ENCODE measurements at regions not wholly inside any gene's neighbourhood (a gene's known extent, or its start where the extent isn't known, plus 50 kb on each side); places are given as distances from the start of the nearest gene placed in this dataset.

DNA sequence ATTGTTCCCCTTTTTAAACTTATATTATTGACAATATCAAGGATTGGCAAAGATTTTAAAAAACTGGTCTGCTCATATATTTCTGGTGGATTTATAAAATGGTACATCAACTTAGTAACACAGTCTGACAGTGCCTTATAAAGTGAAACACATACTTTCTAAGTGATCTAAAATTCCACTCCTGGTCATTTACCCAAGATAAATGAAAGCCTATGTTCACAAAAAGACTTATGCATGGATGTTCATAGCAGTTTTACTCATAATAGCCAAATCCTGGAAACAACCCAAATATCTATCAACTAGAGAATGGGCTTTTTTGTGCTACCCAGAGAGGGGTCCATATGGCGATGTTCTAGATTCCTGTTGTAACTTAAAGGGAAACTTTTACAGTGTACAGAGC lies 222.4 kb upstream of the FAM83B start:
- H2BK15ac ChIP-seq (replicated peaks; ENCODE audit: low read depth) = no peak overlapping the region
- no peak overlapping the region for H3K27ac ChIP-seq (ENCODE audit: low read depth, low read length)
- no peaks in the 10 kb centered on the region for H3K4me1 ChIP-seq (ENCODE audit: control insufficient read depth, low read depth, low read length)
- H2BK120ac ChIP-seq (ENCODE audit: low read depth, low read length) = no peak overlapping the region
- H4K5ac ChIP-seq (ENCODE audit: low read length) = no peak overlapping the region
- no peak overlapping the region for H3K18ac ChIP-seq (ENCODE audit: low read length)
- no peaks in the 10 kb centered on the region for H3K27me3 ChIP-seq (ENCODE audit: insufficient read depth, low read length, poor library complexity)
- no peak overlapping the region for H3K4me2 ChIP-seq (ENCODE audit: low read length)
- no peak for DNase-seq
- H3K56ac ChIP-seq (ENCODE audit: low read length) = no peak overlapping the region
- no peak overlapping the region for H3K23ac ChIP-seq (ENCODE audit: low read length)
- H3K9ac ChIP-seq (ENCODE audit: low read length) = no peak overlapping the region
- no peak overlapping the region for H3K4me3 ChIP-seq (ENCODE audit: low read length)
- no peak overlapping the region for H3K4ac ChIP-seq (ENCODE audit: low read depth, low read length)
- H3K36me3 ChIP-seq (ENCODE audit: control insufficient read depth, insufficient read depth, low read length) = no peaks in the 10 kb centered on the region
- H2BK5ac ChIP-seq (ENCODE audit: low read length) = no peak overlapping the region
- no peak overlapping the region for H4K8ac ChIP-seq (ENCODE audit: low read depth, low read length)
- WGBS (ENCODE audit: extremely low coverage, insufficient coverage, low lambda C conversion rate) = no CpG with 5 or more reads among the region's 1 CpG
- H3K79me2 ChIP-seq (ENCODE audit: control insufficient read depth, insufficient read depth, low read length) = no peaks in the 10 kb centered on the region
- H3K79me1 ChIP-seq (ENCODE audit: low read length) = no peaks in the 10 kb centered on the region
- no peak overlapping the region for H2AK5ac ChIP-seq (ENCODE audit: low read length)

DNA sequence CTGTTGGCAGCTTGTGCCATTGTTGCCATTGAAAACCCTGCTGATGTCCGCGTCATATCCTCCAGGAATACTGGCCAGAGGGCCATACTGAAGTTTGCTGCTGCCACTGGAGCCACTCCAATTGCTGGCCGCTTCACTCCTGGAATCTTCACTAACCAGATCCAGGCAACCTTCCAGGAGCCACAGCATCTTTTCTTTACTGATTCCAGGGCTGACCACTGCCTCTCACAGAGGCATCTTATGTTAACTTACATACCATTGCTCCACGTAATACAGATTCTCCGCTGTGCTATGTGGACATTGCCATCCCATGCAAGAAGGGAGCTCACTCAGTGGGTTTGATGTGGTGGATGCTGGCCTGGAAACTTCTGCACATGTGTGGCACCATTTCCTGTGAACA lies 221.8 kb upstream of the FAM83B start:
- Histone ChIP-seq H3K4ac (ENCODE audit: low read depth, low read length) (no peak overlapping the region), H3K79me1 (ENCODE audit: low read length) (no peaks in the 10 kb centered on the region), H2BK5ac (ENCODE audit: low read length) (no peak overlapping the region), H2BK120ac (ENCODE audit: low read depth, low read length) (no peak overlapping the region), H3K27ac (ENCODE audit: low read depth, low read length) (no peak overlapping the region), H3K4me2 (ENCODE audit: low read length) (no peak overlapping the region), H2AK5ac (ENCODE audit: low read length) (no peak overlapping the region), H3K27me3 (ENCODE audit: insufficient read depth, low read length, poor library complexity) (no peaks in the 10 kb centered on the region), H3K56ac (ENCODE audit: low read length) (no peak overlapping the region), H3K79me2 (ENCODE audit: control insufficient read depth, insufficient read depth, low read length) (no peaks in the 10 kb centered on the region), H3K9ac (ENCODE audit: low read length) (no peak overlapping the region), H4K5ac (ENCODE audit: low read length) (no peak overlapping the region), H4K8ac (ENCODE audit: low read depth, low read length) (no peak overlapping the region), H3K23ac (ENCODE audit: low read length) (no peak overlapping the region), H3K18ac (ENCODE audit: low read length) (no peak overlapping the region), H3K4me3 (ENCODE audit: low read length) (no peak overlapping the region), H2BK15ac (replicated peaks; ENCODE audit: low read depth) (no peak overlapping the region), H3K4me1 (ENCODE audit: control insufficient read depth, low read depth, low read length) (no peaks in the 10 kb centered on the region), H3K36me3 (ENCODE audit: control insufficient read depth, insufficient read depth, low read length) (no peaks in the 10 kb centered on the region)
- DNase-seq = no peak
- no CpG with 5 or more reads among the region's 5 CpGs for WGBS (ENCODE audit: extremely low coverage, insufficient coverage, low lambda C conversion rate)

DNA sequence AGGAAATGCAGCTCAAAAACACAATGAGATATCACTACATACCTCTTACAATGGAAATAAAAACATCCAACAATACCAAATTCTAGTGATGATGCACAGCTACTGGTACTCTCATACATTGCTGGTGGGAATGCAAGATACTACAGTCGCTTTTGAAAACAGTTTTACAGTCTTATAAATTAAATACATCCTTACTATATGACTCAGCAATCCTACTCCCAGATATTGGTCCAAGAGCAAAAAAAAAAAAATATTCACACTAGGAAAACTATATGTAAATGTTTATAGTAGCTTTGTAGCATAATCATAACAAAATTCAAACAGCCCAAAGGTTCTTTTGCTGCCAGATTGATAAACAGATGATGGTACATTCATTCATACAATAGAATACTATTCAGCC lies 217.4 kb upstream of the FAM83B start:
- Histone ChIP-seq H3K36me3 (ENCODE audit: control insufficient read depth, insufficient read depth, low read length) (no peaks in the 10 kb centered on the region), H3K4ac (ENCODE audit: low read depth, low read length) (no peak overlapping the region), H3K56ac (ENCODE audit: low read length) (no peak overlapping the region), H4K5ac (ENCODE audit: low read length) (no peak overlapping the region), H3K4me3 (ENCODE audit: low read length) (no peak overlapping the region), H2BK120ac (ENCODE audit: low read depth, low read length) (no peak overlapping the region), H2BK15ac (replicated peaks; ENCODE audit: low read depth) (no peak overlapping the region), H3K9ac (ENCODE audit: low read length) (no peak overlapping the region), H3K4me2 (ENCODE audit: low read length) (no peak overlapping the region), H2AK5ac (ENCODE audit: low read length) (no peak overlapping the region), H3K27ac (ENCODE audit: low read depth, low read length) (no peak overlapping the region), H3K23ac (ENCODE audit: low read length) (no peak overlapping the region), H3K79me2 (ENCODE audit: control insufficient read depth, insufficient read depth, low read length) (no peaks in the 10 kb centered on the region), H3K18ac (ENCODE audit: low read length) (no peak overlapping the region), H3K79me1 (ENCODE audit: low read length) (no peaks in the 10 kb centered on the region), H2BK5ac (ENCODE audit: low read length) (no peak overlapping the region), H4K8ac (ENCODE audit: low read depth, low read length) (no peak overlapping the region), H3K27me3 (ENCODE audit: insufficient read depth, low read length, poor library complexity) (no peaks in the 10 kb centered on the region), H3K4me1 (ENCODE audit: control insufficient read depth, low read depth, low read length) (no peaks in the 10 kb centered on the region)
- WGBS (ENCODE audit: extremely low coverage, insufficient coverage, low lambda C conversion rate) = no CpG with 5 or more reads among the region's 1 CpG
- DNase-seq = no peak

DNA sequence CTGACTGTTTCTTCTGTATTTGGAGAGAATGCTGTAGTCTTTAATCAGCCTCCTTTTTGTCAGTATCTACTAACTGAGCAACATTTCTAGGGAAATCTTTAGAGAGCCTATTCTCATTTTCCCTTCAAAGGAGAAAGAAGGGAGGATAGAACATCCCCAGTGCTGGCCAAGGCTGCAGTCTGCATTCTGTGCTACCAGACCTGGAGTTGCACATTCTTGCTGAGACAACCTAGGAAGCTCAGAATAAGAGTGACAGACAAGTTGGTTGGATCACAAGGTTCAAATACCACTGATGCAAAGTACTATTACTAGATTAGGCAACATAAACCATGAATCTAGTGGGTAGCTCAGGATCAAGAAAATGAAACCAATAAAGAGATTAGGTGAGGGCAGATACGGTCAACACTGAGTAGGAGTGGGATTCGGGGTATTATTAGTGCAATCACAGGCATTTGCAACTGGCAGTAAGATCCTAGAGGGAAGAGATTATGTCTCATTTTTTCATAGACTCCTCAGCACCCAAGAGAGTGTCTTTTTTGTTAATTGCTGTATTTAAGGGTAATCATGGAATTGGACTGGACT lies 213.5 kb upstream of the FAM83B start:
- Histone ChIP-seq H3K79me2 (ENCODE audit: control insufficient read depth, insufficient read depth, low read length) (no peaks in the 10 kb centered on the region), H2BK120ac (ENCODE audit: low read depth, low read length) (no peak overlapping the region), H2BK5ac (ENCODE audit: low read length) (no peak overlapping the region), H3K36me3 (ENCODE audit: control insufficient read depth, insufficient read depth, low read length) (no peaks in the 10 kb centered on the region), H2AK5ac (ENCODE audit: low read length) (no peak overlapping the region), H4K5ac (ENCODE audit: low read length) (no peak overlapping the region), H3K18ac (ENCODE audit: low read length) (no peak overlapping the region), H3K23ac (ENCODE audit: low read length) (no peak overlapping the region), H2BK15ac (replicated peaks; ENCODE audit: low read depth) (no peak overlapping the region), H3K9ac (ENCODE audit: low read length) (no peak overlapping the region), H3K4me2 (ENCODE audit: low read length) (no peak overlapping the region), H4K8ac (ENCODE audit: low read depth, low read length) (no peak overlapping the region), H3K79me1 (ENCODE audit: low read length) (no peaks in the 10 kb centered on the region), H3K56ac (ENCODE audit: low read length) (no peak overlapping the region), H3K4me3 (ENCODE audit: low read length) (no peak overlapping the region), H3K27ac (ENCODE audit: low read depth, low read length) (no peak overlapping the region), H3K27me3 (ENCODE audit: insufficient read depth, low read length, poor library complexity) (no peaks in the 10 kb centered on the region), H3K4ac (ENCODE audit: low read depth, low read length) (no peak overlapping the region), H3K4me1 (ENCODE audit: control insufficient read depth, low read depth, low read length) (no peaks in the 10 kb centered on the region)
- DNase-seq = no peak
- no CpG with 5 or more reads among the region's 2 CpGs for WGBS (ENCODE audit: extremely low coverage, insufficient coverage, low lambda C conversion rate)

DNA sequence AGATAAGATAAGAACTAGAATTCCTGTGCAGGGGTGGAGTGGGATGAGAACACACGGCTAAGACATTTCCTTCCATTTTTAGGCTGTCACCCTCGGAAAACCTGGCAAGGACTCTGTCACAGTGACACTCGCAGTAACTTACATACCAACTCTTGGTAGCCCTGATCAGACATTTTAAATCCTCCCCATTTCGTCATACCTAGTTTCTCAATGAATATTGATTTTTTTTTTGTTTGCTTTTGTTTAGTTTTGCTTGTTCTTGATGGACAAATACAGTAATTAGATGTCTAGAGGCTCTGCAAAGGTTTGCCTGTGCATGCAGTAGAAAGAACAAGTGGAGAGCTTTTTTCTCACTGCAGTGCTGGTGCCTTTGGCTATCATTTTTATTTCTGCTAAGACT lies 213.0 kb upstream of the FAM83B start:
- Histone ChIP-seq H3K9ac (ENCODE audit: low read length) (no peak overlapping the region), H3K27me3 (ENCODE audit: insufficient read depth, low read length, poor library complexity) (no peaks in the 10 kb centered on the region), H3K79me2 (ENCODE audit: control insufficient read depth, insufficient read depth, low read length) (no peaks in the 10 kb centered on the region), H3K79me1 (ENCODE audit: low read length) (no peaks in the 10 kb centered on the region), H3K23ac (ENCODE audit: low read length) (no peak overlapping the region), H2BK120ac (ENCODE audit: low read depth, low read length) (no peak overlapping the region), H3K4ac (ENCODE audit: low read depth, low read length) (no peak overlapping the region), H3K27ac (ENCODE audit: low read depth, low read length) (no peak overlapping the region), H2BK15ac (replicated peaks; ENCODE audit: low read depth) (no peak overlapping the region), H2BK5ac (ENCODE audit: low read length) (no peak overlapping the region), H2AK5ac (ENCODE audit: low read length) (no peak overlapping the region), H3K4me2 (ENCODE audit: low read length) (no peak overlapping the region), H3K56ac (ENCODE audit: low read length) (no peak overlapping the region), H3K4me1 (ENCODE audit: control insufficient read depth, low read depth, low read length) (no peaks in the 10 kb centered on the region), H4K5ac (ENCODE audit: low read length) (no peak overlapping the region), H3K4me3 (ENCODE audit: low read length) (no peak overlapping the region), H4K8ac (ENCODE audit: low read depth, low read length) (no peak overlapping the region), H3K18ac (ENCODE audit: low read length) (no peak overlapping the region), H3K36me3 (ENCODE audit: control insufficient read depth, insufficient read depth, low read length) (no peaks in the 10 kb centered on the region)
- DNase-seq = no peak
- WGBS (ENCODE audit: extremely low coverage, insufficient coverage, low lambda C conversion rate) = no CpG with 5 or more reads among the region's 4 CpGs

DNA sequence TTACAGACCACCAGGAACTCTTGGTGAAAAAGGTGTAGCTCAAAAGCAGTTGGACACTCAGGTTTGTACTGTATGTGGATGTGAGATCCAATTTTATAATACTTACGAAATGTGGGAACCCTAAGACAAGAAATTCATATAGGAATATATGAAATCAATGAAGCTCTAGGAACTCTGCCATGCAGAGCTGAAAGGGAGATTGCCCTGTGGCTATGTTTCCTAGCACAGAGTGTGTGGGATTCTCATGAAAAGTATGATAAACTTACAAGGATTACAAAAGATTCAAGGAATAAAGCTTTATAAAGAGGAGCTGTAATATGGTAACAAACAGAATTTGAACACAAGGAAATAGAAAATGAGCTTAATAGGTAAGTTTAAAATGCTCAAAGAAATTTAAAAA lies 205.7 kb upstream of the FAM83B start:
- H3K27ac ChIP-seq (ENCODE audit: low read depth, low read length) = no peak overlapping the region
- no peak overlapping the region for H2BK15ac ChIP-seq (replicated peaks; ENCODE audit: low read depth)
- H3K4ac ChIP-seq (ENCODE audit: low read depth, low read length) = no peak overlapping the region
- H4K8ac ChIP-seq (ENCODE audit: low read depth, low read length) = no peak overlapping the region
- H3K79me1 ChIP-seq (ENCODE audit: low read length) = no peaks in the 10 kb centered on the region
- H3K36me3 ChIP-seq (ENCODE audit: control insufficient read depth, insufficient read depth, low read length) = no peaks in the 10 kb centered on the region
- no CpG with 5 or more reads among the region's 1 CpG for WGBS (ENCODE audit: extremely low coverage, insufficient coverage, low lambda C conversion rate)
- H3K27me3 ChIP-seq (ENCODE audit: insufficient read depth, low read length, poor library complexity) = no peaks in the 10 kb centered on the region
- H3K56ac ChIP-seq (ENCODE audit: low read length) = no peak overlapping the region
- no peak for DNase-seq
- no peak overlapping the region for H3K4me3 ChIP-seq (ENCODE audit: low read length)
- H2BK5ac ChIP-seq (ENCODE audit: low read length) = no peak overlapping the region
- H3K4me2 ChIP-seq (ENCODE audit: low read length) = no peak overlapping the region
- no peak overlapping the region for H2BK120ac ChIP-seq (ENCODE audit: low read depth, low read length)
- H3K4me1 ChIP-seq (ENCODE audit: control insufficient read depth, low read depth, low read length) = no peaks in the 10 kb centered on the region
- H4K5ac ChIP-seq (ENCODE audit: low read length) = no peak overlapping the region
- no peaks in the 10 kb centered on the region for H3K79me2 ChIP-seq (ENCODE audit: control insufficient read depth, insufficient read depth, low read length)
- no peak overlapping the region for H3K23ac ChIP-seq (ENCODE audit: low read length)
- H2AK5ac ChIP-seq (ENCODE audit: low read length) = no peak overlapping the region
- no peak overlapping the region for H3K9ac ChIP-seq (ENCODE audit: low read length)
- no peak overlapping the region for H3K18ac ChIP-seq (ENCODE audit: low read length)

Data from mesendoderm (in vitro differentiated cells).